ENCODE measurements at regions not wholly inside any gene's neighbourhood (a gene's known extent, or its start where the extent isn't known, plus 50 kb on each side); places are given as distances from the start of the nearest gene placed in this dataset.

- TF ChIP-seq CTCF (IDR thresholded peaks at IDR 0.05): no peak
- TF ChIP-seq EZH2 (IDR thresholded peaks at IDR 0.05; ENCODE audit: borderline replicate concordance, insufficient read depth, low read depth, low read length, poor library complexity, severe bottlenecking): no peak
These were observed 346.5 kb upstream of the XYLT1 start for GRCh38 chr16:17817260-17817659.

Measured in B cell (primary cell).